H1 (cell line): ENCODE measurements at regions not wholly inside any gene's neighbourhood (a gene's known extent, or its start where the extent isn't known, plus 50 kb on each side); places are given as distances from the start of the nearest gene placed in this dataset.

Experiments used
- CTCF ChIA-PET: fragments of 300-600 bp; sonication (Branson Sonifier 250); formaldehyde crosslinking; loops from one replicate; lab custom pipeline; 2021; ENCODE audit not compliant: partially characterized antibody; lab: Charles Lee
- POLR2A ChIA-PET: fragments of 300-600 bp; sonication (Branson Sonifier 250); formaldehyde crosslinking; loops from one replicate; lab custom pipeline; 2021; ENCODE audit warnings: inconsistent platforms; ENCODE audit not compliant: partially characterized antibody; lab: Charles Lee
- DNase-seq, 2 experiments: peaks; one replicate each; pipeline versions ENCODE4 v3.0.0 to v3.0.0-alpha.2; 2010 to 2022; ENCODE audit warnings: low spot score in 2 of 2, low read depth in 1 of 2, mixed read lengths in 1 of 2
- FAIRE-seq: peaks from 2 replicates; lab custom pipeline; 2011; peaks lifted over from hg19 to GRCh38; lab: Jason Lieb, UNC
- H2AFZ ChIP-seq: 2 replicates; pipeline ENCODE4 v1.8.1; 2012; ENCODE audit warnings: low read length, inconsistent platforms
- H2AK5ac ChIP-seq: 2 replicates; pipeline ENCODE4 v1.6.1; 2013; ENCODE audit warnings: low read depth, low read length
- H2BK120ac ChIP-seq: replicated peaks from 2 replicates; pipeline ENCODE3; 2013; ENCODE audit warnings: low read depth, low read length, inconsistent platforms
- H2BK12ac ChIP-seq: 2 replicates; pipeline ENCODE4 v1.6.1; 2013; ENCODE audit warnings: low read depth, low read length
- H2BK15ac ChIP-seq: 2 replicates; pipeline ENCODE4 v1.6.1; 2013; ENCODE audit warnings: low read length
- H2BK20ac ChIP-seq: 2 replicates; pipeline ENCODE4 v1.6.1; 2013; ENCODE audit warnings: low read length
- H2BK5ac ChIP-seq: 2 replicates; pipeline ENCODE4 v1.6.1; 2013; ENCODE audit warnings: low read depth, low read length
- H3K14ac ChIP-seq: 2 replicates; pipeline ENCODE4 v1.6.1; 2013; ENCODE audit warnings: inconsistent platforms; ENCODE audit not compliant: insufficient read length
- H3K18ac ChIP-seq: 2 replicates; pipeline ENCODE4 v1.6.1; 2013; ENCODE audit warnings: low read length; ENCODE audit errors: extremely low read depth
- H3K23ac ChIP-seq: 2 replicates; pipeline ENCODE4 v1.6.1; 2013; ENCODE audit warnings: inconsistent platforms; ENCODE audit not compliant: insufficient read length
- H3K23me2 ChIP-seq: 2 replicates; pipeline ENCODE4 v1.6.1; 2013; ENCODE audit warnings: low read depth, low read length
- H3K27ac ChIP-seq: 2 replicates; pipeline ENCODE4 v1.6.1; 2011; ENCODE audit warnings: low read depth, low read length, inconsistent platforms
- H3K27me3 ChIP-seq, 4 experiments: replicated peaks in 1 of 4; 1 replicate in 1 of 4; 2 replicates in 3 of 4; pipeline versions ENCODE4 v1.6.1 to v1.8.1; 2011 to 2013; ENCODE audit warnings: low read length in 3 of 4, mild to moderate bottlenecking in 3 of 4, inconsistent platforms in 2 of 4, mixed read lengths in 2 of 4, moderate library complexity in 1 of 4; ENCODE audit not compliant: control insufficient read depth in 3 of 4, insufficient read depth in 3 of 4; ENCODE audit errors: extremely low read depth in 1 of 4
- H3K36me3 ChIP-seq, 4 experiments: 2 replicates each; pipeline versions ENCODE4 v1.6.1 to v1.8.1; 2011 to 2013; ENCODE audit warnings: mild to moderate bottlenecking in 4 of 4, low read length in 3 of 4, moderate library complexity in 2 of 4, control low read depth in 1 of 4, inconsistent platforms in 1 of 4; ENCODE audit not compliant: insufficient read depth in 4 of 4, control insufficient read depth in 2 of 4
- H3K4ac ChIP-seq: replicated peaks from 2 replicates; pipeline ENCODE3; 2013; ENCODE audit warnings: low read length, low read depth, mixed read lengths, inconsistent platforms; ENCODE audit not compliant: insufficient read length
- H3K4me1 ChIP-seq, 4 experiments: replicated peaks in 1 of 4; 1 replicate in 1 of 4; 2 replicates in 3 of 4; pipeline versions ENCODE4 v1.6.1 to v1.8.1; 2011 to 2013; ENCODE audit warnings: low read length in 3 of 4, inconsistent platforms in 2 of 4, mixed read lengths in 1 of 4; ENCODE audit not compliant: insufficient read depth in 4 of 4, control insufficient read depth in 3 of 4
- H3K4me2 ChIP-seq, 2 experiments: 2 replicates each; pipeline versions ENCODE4 v1.6.1 to v1.8.1; 2011 to 2013; ENCODE audit warnings: low read depth in 2 of 2, low read length in 2 of 2, control low read depth in 1 of 2, inconsistent platforms in 1 of 2, mild to moderate bottlenecking in 1 of 2; ENCODE audit not compliant: insufficient read depth in 1 of 2
- H3K4me3 ChIP-seq, 4 experiments: fragments of 200-600, 300-600 bp in 1 of 4; sonication (generic), shearing (Covaris generic), sonication (Bioruptor Twin) in 1 of 4; 2 replicates each; pipeline versions ENCODE4 v1.5.1 to v1.8.1; 2011 to 2016; ENCODE audit warnings: low read length in 4 of 4, low read depth in 3 of 4, control low read depth in 2 of 4, inconsistent platforms in 2 of 4, mild to moderate bottlenecking in 2 of 4, mixed read lengths in 1 of 4, moderate library complexity in 1 of 4; ENCODE audit not compliant: insufficient read depth in 2 of 4; ENCODE audit errors: extremely low read depth in 1 of 4
- H3K56ac ChIP-seq: replicated peaks from 2 replicates; pipeline ENCODE3; 2013; ENCODE audit warnings: low read depth, mild to moderate bottlenecking, mixed read lengths, low read length, inconsistent platforms; ENCODE audit not compliant: insufficient read length
- H3K79me1 ChIP-seq: 2 replicates; pipeline ENCODE4 v1.6.1; 2013; ENCODE audit warnings: low read depth, low read length, control low read depth
- H3K79me2 ChIP-seq, 2 experiments: 2 replicates each; pipeline versions ENCODE4 v1.6.1 to v1.8.1; 2012 to 2013; ENCODE audit warnings: low read length in 2 of 2, mild to moderate bottlenecking in 2 of 2, inconsistent platforms in 1 of 2; ENCODE audit not compliant: insufficient read depth in 2 of 2, control insufficient read depth in 1 of 2
- H3K9ac ChIP-seq, 4 experiments: replicated peaks in 1 of 4; 1 replicate in 1 of 4; 2 replicates in 3 of 4; pipeline versions ENCODE4 v1.6.1 to v1.8.1; 2011 to 2013; ENCODE audit warnings: low read depth in 3 of 4, low read length in 3 of 4, control low read depth in 2 of 4, mild to moderate bottlenecking in 2 of 4, moderate library complexity in 2 of 4, inconsistent platforms in 1 of 4; ENCODE audit errors: extremely low read depth in 1 of 4
- H3K9me3 ChIP-seq, 2 experiments: 2 replicates each; pipeline versions ENCODE4 v1.6.1 to v1.8.1; 2012 to 2013; ENCODE audit warnings: mild to moderate bottlenecking in 2 of 2, moderate library complexity in 2 of 2, control low read depth in 1 of 2, inconsistent platforms in 1 of 2, low read depth in 1 of 2, low read length in 1 of 2, mixed read lengths in 1 of 2; ENCODE audit not compliant: insufficient read depth in 2 of 2
- H4K20me1 ChIP-seq, 2 experiments: replicated peaks in 1 of 2; 2 replicates each; pipeline versions ENCODE3 to v1.8.1; 2011 to 2013; ENCODE audit warnings: inconsistent platforms in 2 of 2, low read length in 2 of 2, mild to moderate bottlenecking in 1 of 2; ENCODE audit not compliant: insufficient read depth in 2 of 2, control insufficient read depth in 1 of 2
- H4K5ac ChIP-seq: 2 replicates; pipeline ENCODE4 v1.6.1; 2013; ENCODE audit warnings: low read length, low read depth, mixed read lengths, inconsistent platforms; ENCODE audit not compliant: insufficient read length
- H4K8ac ChIP-seq: 2 replicates; pipeline ENCODE4 v1.8.0; 2013; ENCODE audit warnings: mild to moderate bottlenecking, moderate library complexity, low read length, inconsistent platforms; ENCODE audit not compliant: insufficient read depth; ENCODE audit errors: extremely low read depth
- H4K91ac ChIP-seq: replicated peaks from 2 replicates; pipeline ENCODE3; 2013; ENCODE audit warnings: low read length, mixed read lengths, inconsistent platforms; ENCODE audit not compliant: insufficient read length
- BCL11A ChIP-seq, 2 experiments: IDR thresholded peaks; one replicate each; pipeline ENCODE4 v1.6.1; 2011; ENCODE audit warnings: low read depth in 2 of 2, low read length in 2 of 2, mild to moderate bottlenecking in 2 of 2
- BRCA1 ChIP-seq: IDR thresholded peaks from 2 replicates; pipeline ENCODE4 v1.6.1; 2012; ENCODE audit warnings: low read depth, low read length, improper control_type of control experiment
- CHD1 ChIP-seq: IDR thresholded peaks from 2 replicates; pipeline ENCODE4 v1.6.1; 2012; ENCODE audit warnings: low read depth, low read length, improper control_type of control experiment
- CREB1 ChIP-seq: IDR thresholded peaks from 2 replicates; pipeline ENCODE4 v1.6.1; 2012; ENCODE audit warnings: inconsistent platforms
- HDAC2 ChIP-seq, 2 experiments: fragments of 300-600 bp in 1 of 2; sonication (generic) in 1 of 2; IDR thresholded peaks; 2 replicates each; pipeline ENCODE4 v1.6.1; 2011 to 2012; ENCODE audit warnings: low read depth in 2 of 2, low read length in 2 of 2, mild to moderate bottlenecking in 2 of 2, moderate library complexity in 2 of 2, borderline replicate concordance in 1 of 2, inconsistent platforms in 1 of 2
- KDM5A ChIP-seq: fragments of 200-600 bp; IDR thresholded peaks from 2 replicates; pipeline ENCODE4 v1.7.1; 2012; ENCODE audit warnings: mild to moderate bottlenecking, low read length, inconsistent platforms, mixed read lengths
- PHF8 ChIP-seq: fragments of 200-600 bp; sonication (generic); conservative IDR thresholded peaks from 2 replicates; pipeline ENCODE4 v1.7.1; 2012; ENCODE audit warnings: low read depth, mild to moderate bottlenecking, inconsistent platforms, low read length, moderate library complexity
- SIX5 ChIP-seq: IDR thresholded peaks from 2 replicates; pipeline ENCODE4 v1.6.1; 2011; ENCODE audit warnings: mild to moderate bottlenecking, low read depth, low read length
- SP2 ChIP-seq: IDR thresholded peaks from 2 replicates; pipeline ENCODE4 v1.6.1; 2012; ENCODE audit warnings: mild to moderate bottlenecking, low read length, inconsistent platforms
- SRF ChIP-seq: IDR thresholded peaks from 2 replicates; pipeline ENCODE4 v1.6.1; 2011; ENCODE audit warnings: mild to moderate bottlenecking, low read depth, low read length, moderate library complexity
- SUZ12 ChIP-seq: fragments of 200-600 bp; sonication (generic); IDR thresholded peaks from 2 replicates; pipeline ENCODE4 v1.6.1; 2012; ENCODE audit warnings: mild to moderate bottlenecking, inconsistent platforms, low read length, moderate library complexity, mixed read lengths
- ZNF274 ChIP-seq: IDR thresholded peaks from 2 replicates; pipeline ENCODE4 v1.7.0; 2012; ENCODE audit warnings: low read length, borderline replicate concordance; ENCODE audit errors: extremely low read depth
- TF ChIP-seq, protein P1 (sequence below): IDR thresholded peaks from 2 replicates; pipeline ENCODE4 v1.6.1; 2011; ENCODE audit warnings: low read depth, mild to moderate bottlenecking, low read length; ENCODE audit not compliant: insufficient read depth
- TF ChIP-seq, protein P2 (sequence below): IDR thresholded peaks from 2 replicates; pipeline ENCODE4 v1.6.1; 2012; ENCODE audit warnings: low read length, inconsistent platforms

DNA sequence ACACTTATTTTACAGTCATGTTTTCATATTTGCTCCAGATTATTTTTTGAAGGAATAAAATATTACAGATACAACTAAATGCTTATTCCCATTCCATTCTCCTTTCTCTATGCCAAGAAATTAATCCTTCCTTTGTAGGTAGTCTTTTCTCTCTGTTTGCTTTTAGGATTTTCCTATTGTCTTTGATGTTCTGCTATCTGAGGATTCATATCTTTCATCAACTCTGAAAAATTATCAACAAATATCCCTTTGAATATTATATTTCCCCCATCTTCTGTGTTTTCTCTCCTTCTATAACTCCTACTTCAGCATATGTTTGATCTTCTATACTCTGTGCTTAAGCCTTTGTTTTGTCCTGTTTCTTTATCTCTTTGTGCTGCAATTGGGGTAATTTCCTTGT lies 260.4 kb upstream of the RBMS1 start:
- no peak for FAIRE-seq
- no peak overlapping the region for H3K18ac ChIP-seq
- no peaks in the 10 kb centered on the region for H3K27me3 ChIP-seq
- H3K4ac ChIP-seq = no peak overlapping the region
- H3K36me3 ChIP-seq = no peaks in the 10 kb centered on the region
- H3K4me1 ChIP-seq = peaks cover 0 to 3% (median 0%) of the 10 kb centered on the region in 4 experiments; a peak in 1 of 7 replicates
- CTCF ChIA-PET = no interaction called here
- H4K20me1 ChIP-seq = no peaks in the 10 kb centered on the region
- no peak overlapping the region for H4K5ac ChIP-seq
- no peak overlapping the region for H3K23ac ChIP-seq
- no peak overlapping the region for H3K4me2 ChIP-seq
- no peak overlapping the region for H4K91ac ChIP-seq
- H3K9ac ChIP-seq = no peak overlapping the region
- no peak overlapping the region for H2BK12ac ChIP-seq
- H4K8ac ChIP-seq = no peak overlapping the region
- H2BK20ac ChIP-seq = no peak overlapping the region
- no peak overlapping the region for H3K4me3 ChIP-seq
- no peak overlapping the region for H3K56ac ChIP-seq
- no peak overlapping the region for H3K27ac ChIP-seq
- no peak overlapping the region for H2BK120ac ChIP-seq
- H3K14ac ChIP-seq = no peak overlapping the region
- no peak for DNase-seq
- no peaks in the 10 kb centered on the region for H3K79me2 ChIP-seq
- POLR2A ChIA-PET = no interaction called here
- H3K23me2 ChIP-seq = no peaks in the 10 kb centered on the region
- no peak overlapping the region for H2AK5ac ChIP-seq
- H2AFZ ChIP-seq = no peak overlapping the region
- H3K79me1 ChIP-seq = no peaks in the 10 kb centered on the region
- H2BK5ac ChIP-seq = no peak overlapping the region
- H3K9me3 ChIP-seq = peaks cover 0 to 4% of the 10 kb centered on the region in 2 experiments; a peak in 2 of 4 replicates
- no peak overlapping the region for H2BK15ac ChIP-seq
- TF ChIP-seq BRCA1 (no peak), PHF8 (no peak), SUZ12 (no peak), ZNF274 (no peak), SP2 (no peak), SRF (no peak), HDAC2 (IDR thresholded peaks at IDR 0.05; ENCODE audit: borderline replicate concordance in 1 of 2, low read depth in 2 of 2, low read length in 2 of 2) (no peak), BCL11A (IDR thresholded peaks at IDR 0.05; ENCODE audit: low read depth in 2 of 2, low read length in 2 of 2) (no peak), CREB1 (no peak), SIX5 (no peak), KDM5A (no peak), CHD1 (no peak)
- TF ChIP-seq, protein P1, sequence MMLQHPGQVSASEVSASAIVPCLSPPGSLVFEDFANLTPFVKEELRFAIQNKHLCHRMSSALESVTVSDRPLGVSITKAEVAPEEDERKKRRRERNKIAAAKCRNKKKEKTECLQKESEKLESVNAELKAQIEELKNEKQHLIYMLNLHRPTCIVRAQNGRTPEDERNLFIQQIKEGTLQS = no peak
- TF ChIP-seq, protein P2, sequence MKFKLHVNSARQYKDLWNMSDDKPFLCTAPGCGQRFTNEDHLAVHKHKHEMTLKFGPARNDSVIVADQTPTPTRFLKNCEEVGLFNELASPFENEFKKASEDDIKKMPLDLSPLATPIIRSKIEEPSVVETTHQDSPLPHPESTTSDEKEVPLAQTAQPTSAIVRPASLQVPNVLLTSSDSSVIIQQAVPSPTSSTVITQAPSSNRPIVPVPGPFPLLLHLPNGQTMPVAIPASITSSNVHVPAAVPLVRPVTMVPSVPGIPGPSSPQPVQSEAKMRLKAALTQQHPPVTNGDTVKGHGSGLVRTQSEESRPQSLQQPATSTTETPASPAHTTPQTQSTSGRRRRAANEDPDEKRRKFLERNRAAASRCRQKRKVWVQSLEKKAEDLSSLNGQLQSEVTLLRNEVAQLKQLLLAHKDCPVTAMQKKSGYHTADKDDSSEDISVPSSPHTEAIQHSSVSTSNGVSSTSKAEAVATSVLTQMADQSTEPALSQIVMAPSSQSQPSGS = no peak
